Breast epithelium (tissue), 4 donors: ENCODE measurements at regions not wholly inside any gene's neighbourhood (a gene's known extent, or its start where the extent isn't known, plus 50 kb on each side); places are given as distances from the start of the nearest gene placed in this dataset.

Experiments
- DNase-seq, 2 donors: peaks; one replicate each; pipeline ENCODE4 v3.0.0-alpha.2; 2019; ENCODE audit warnings: low spot score in 2 of 2
- H3K27ac ChIP-seq, 2 donors: fragments of 200-600 bp; sonication (generic) in 1 of 2; one replicate each; pipeline ENCODE4 v1.5.1; 2016 to 2019; ENCODE audit warnings: mild to moderate bottlenecking in 1 of 2
- H3K27me3 ChIP-seq, 2 donors: fragments of 200-600 bp; sonication (generic) in 1 of 2; one replicate each; pipeline versions ENCODE4 v1.5.1 to v1.6.0; 2017 to 2019; ENCODE audit warnings: control low read depth in 1 of 2, mild to moderate bottlenecking in 1 of 2
- H3K36me3 ChIP-seq: fragments of 200-600 bp; one replicate; pipeline ENCODE4 v1.5.1; 2019
- H3K4me1 ChIP-seq, 2 donors: fragments of 200-600 bp; sonication (generic); one replicate each; pipeline ENCODE4 v1.5.1; 2016 to 2019; ENCODE audit warnings: control low read depth in 1 of 2
- H3K4me3 ChIP-seq, 3 donors: fragments of 200-600 bp; sonication (generic); 1 replicate in 2 of 3; 2 replicates in 1 of 3; pipeline ENCODE4 v1.5.1; 2016 to 2019; ENCODE audit warnings: mild to moderate bottlenecking in 3 of 3, moderate library complexity in 2 of 3
- H3K9me3 ChIP-seq, 2 donors: fragments of 200-600 bp; sonication (generic) in 1 of 2; one replicate each; pipeline ENCODE4 v1.5.1; 2016 to 2019; ENCODE audit warnings: control low read depth in 1 of 2
- POLR2A ChIP-seq: fragments of 450-650 bp; IDR thresholded peaks from one replicate; pipeline ENCODE4 v1.6.1; 2016; ENCODE audit warnings: antibody characterized with exemption, mild to moderate bottlenecking, moderate library complexity
- POLR2AphosphoS5 ChIP-seq, 3 donors: sonication (generic); formaldehyde crosslinking; IDR thresholded peaks; one replicate each; pipeline ENCODE4 v1.6.1; 2017; ENCODE audit warnings: antibody characterized with exemption in 3 of 3
- intact Hi-C: fragments of 100-400 bp; cut with DNase I; formaldehyde crosslinking; loops from one replicate; pipeline ENCODE4 v1.15.1; 2023; ENCODE audit warnings: low total_unique reads
- TF ChIP-seq, protein P1 (sequence below), 3 donors: fragments of 450-650 bp; IDR thresholded peaks; one replicate each; pipeline ENCODE4 v1.5.1; 2016 to 2017; ENCODE audit warnings: antibody characterized with exemption in 3 of 3, mild to moderate bottlenecking in 3 of 3, moderate library complexity in 3 of 3

DNA sequence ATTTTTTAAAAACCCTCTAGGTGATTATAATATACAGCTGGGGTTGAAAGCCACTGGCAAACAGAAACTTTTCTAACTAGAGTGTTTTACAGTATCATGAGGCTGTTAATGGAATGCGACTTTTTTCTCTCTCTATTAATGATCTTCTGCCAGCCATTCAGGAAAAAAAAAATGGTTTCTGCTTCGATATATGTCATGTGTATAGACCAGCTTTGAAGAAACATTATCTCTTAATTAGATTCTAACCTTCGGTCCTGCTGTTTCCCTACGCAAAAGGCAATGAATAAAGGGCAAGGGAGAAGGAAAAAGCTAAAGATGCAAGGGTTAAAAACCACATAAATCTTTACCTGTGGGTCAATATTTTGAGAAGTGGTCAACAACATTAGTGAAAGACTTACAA is 1662.1 kb upstream of the TENM3 start:
- H3K27ac ChIP-seq = no peak overlapping the region
- no peak for DNase-seq
- H3K4me1 ChIP-seq = no peaks in the 10 kb centered on the region
- no peak overlapping the region for H3K4me3 ChIP-seq
- intact Hi-C loops = no loop called here
- TF ChIP-seq POLR2AphosphoS5 (IDR thresholded peaks at IDR 0.05) (no peak), POLR2A (no peak)
- TF ChIP-seq, protein P1, sequence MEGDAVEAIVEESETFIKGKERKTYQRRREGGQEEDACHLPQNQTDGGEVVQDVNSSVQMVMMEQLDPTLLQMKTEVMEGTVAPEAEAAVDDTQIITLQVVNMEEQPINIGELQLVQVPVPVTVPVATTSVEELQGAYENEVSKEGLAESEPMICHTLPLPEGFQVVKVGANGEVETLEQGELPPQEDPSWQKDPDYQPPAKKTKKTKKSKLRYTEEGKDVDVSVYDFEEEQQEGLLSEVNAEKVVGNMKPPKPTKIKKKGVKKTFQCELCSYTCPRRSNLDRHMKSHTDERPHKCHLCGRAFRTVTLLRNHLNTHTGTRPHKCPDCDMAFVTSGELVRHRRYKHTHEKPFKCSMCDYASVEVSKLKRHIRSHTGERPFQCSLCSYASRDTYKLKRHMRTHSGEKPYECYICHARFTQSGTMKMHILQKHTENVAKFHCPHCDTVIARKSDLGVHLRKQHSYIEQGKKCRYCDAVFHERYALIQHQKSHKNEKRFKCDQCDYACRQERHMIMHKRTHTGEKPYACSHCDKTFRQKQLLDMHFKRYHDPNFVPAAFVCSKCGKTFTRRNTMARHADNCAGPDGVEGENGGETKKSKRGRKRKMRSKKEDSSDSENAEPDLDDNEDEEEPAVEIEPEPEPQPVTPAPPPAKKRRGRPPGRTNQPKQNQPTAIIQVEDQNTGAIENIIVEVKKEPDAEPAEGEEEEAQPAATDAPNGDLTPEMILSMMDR (IDR thresholded peaks at IDR 0.05) = no peak
- H3K36me3 ChIP-seq = no peaks in the 10 kb centered on the region
- H3K27me3 ChIP-seq = no peaks in the 10 kb centered on the region
- H3K9me3 ChIP-seq = no peaks in the 10 kb centered on the region

DNA sequence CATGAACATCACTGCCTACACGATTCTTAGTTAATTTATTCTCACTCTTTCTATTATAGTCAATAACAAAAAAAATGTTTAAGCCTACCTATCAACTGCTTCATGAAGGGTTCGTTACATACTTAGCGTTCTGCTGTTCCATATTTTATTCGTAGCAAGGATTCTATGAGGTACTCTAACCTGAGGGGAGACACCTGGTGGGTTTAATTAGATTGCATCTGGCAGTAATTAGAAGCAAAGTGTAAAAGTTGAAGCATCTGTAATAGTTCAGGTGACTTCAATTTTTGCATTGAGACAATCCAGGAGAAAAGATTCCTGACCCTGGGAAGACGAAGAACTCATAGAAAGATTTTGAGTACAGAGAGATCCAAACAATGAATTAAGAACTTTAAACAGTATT is 1655.8 kb upstream of the TENM3 start:
- Histone ChIP-seq H3K27me3 (no peaks in the 10 kb centered on the region), H3K27ac (no peak overlapping the region), H3K9me3 (no peaks in the 10 kb centered on the region), H3K4me3 (no peak overlapping the region), H3K4me1 (no peaks in the 10 kb centered on the region), H3K36me3 (no peaks in the 10 kb centered on the region)
- TF ChIP-seq POLR2AphosphoS5 (IDR thresholded peaks at IDR 0.05) (no peak), POLR2A (no peak)
- TF ChIP-seq, protein P1 (IDR thresholded peaks at IDR 0.05) = no peak
- intact Hi-C loops = no loop called here
- no peak for DNase-seq

- no peak overlapping the region for H3K27ac ChIP-seq
- no peaks in the 10 kb centered on the region for H3K9me3 ChIP-seq
- DNase-seq = no peak
- no peaks in the 10 kb centered on the region for H3K36me3 ChIP-seq
- no peaks in the 10 kb centered on the region for H3K27me3 ChIP-seq
- intact Hi-C loops = no loop called here
- no peak overlapping the region for H3K4me3 ChIP-seq
- TF ChIP-seq, protein P1 (IDR thresholded peaks at IDR 0.05) = no peak
- TF ChIP-seq POLR2AphosphoS5 (IDR thresholded peaks at IDR 0.05) = no peak
- no peak for TF ChIP-seq POLR2A
- H3K4me1 ChIP-seq = no peaks in the 10 kb centered on the region
These were observed 1653.6 kb upstream of the TENM3 start for GRCh38 chr4:180589575-180589974.

GRCh38 chr4:180596888-180597483 is 1646.2 kb upstream of the TENM3 start:
- intact Hi-C loops = no loop called here
- Histone ChIP-seq H3K36me3 (no peaks in the 10 kb centered on the region), H3K27me3 (no peaks in the 10 kb centered on the region), H3K9me3 (no peaks in the 10 kb centered on the region), H3K4me3 (no peak overlapping the region), H3K27ac (no peak overlapping the region), H3K4me1 (no peaks in the 10 kb centered on the region)
- DNase-seq = no peak
- TF ChIP-seq, protein P1 (IDR thresholded peaks at IDR 0.05) = no peak
- no peak for TF ChIP-seq POLR2A

- TF ChIP-seq POLR2A (no peak), POLR2AphosphoS5 (IDR thresholded peaks at IDR 0.05) (no peak)
- TF ChIP-seq, protein P1 (IDR thresholded peaks at IDR 0.05) = no peak
- Histone ChIP-seq H3K36me3 (no peaks in the 10 kb centered on the region), H3K4me1 (no peaks in the 10 kb centered on the region), H3K27me3 (no peaks in the 10 kb centered on the region), H3K4me3 (no peak overlapping the region), H3K9me3 (no peaks in the 10 kb centered on the region), H3K27ac (no peak overlapping the region)
- intact Hi-C loops = no loop called here
- no peak for DNase-seq
These were observed 1644.9 kb upstream of the TENM3 start for GRCh38 chr4:180598281-180598680.
